SK-N-DZ (cell line): ENCODE measurements at regions not wholly inside any gene's neighbourhood (a gene's known extent, or its start where the extent isn't known, plus 50 kb on each side); places are given as distances from the start of the nearest gene placed in this dataset.

Source experiments
- DNase-seq: peaks from one replicate; pipeline ENCODE4 v3.0.0-alpha.2; 2015; ENCODE audit warnings: low spot score

GRCh38 chr14:21993070-21993469, 319.5 kb upstream of the OR4E1 start:
- DNase-seq: no peak

GRCh38 chr14:21991130-21991529, 317.5 kb upstream of the OR4E1 start:
- no peak for DNase-seq

GRCh38 chr14:21990116-21990515, 316.5 kb upstream of the OR4E1 start:
- DNase-seq: no peak

- no peak for DNase-seq
These were observed 315.5 kb upstream of the OR4E1 start for GRCh38 chr14:21989090-21989489.

- DNase-seq: no peak
These were observed 314.8 kb upstream of the OR4E1 start for GRCh38 chr14:21988413-21988812.

- DNase-seq: no peak
These were observed 314.3 kb upstream of the OR4E1 start for GRCh38 chr14:21987937-21988336.

- DNase-seq: no peak
These were observed 311.5 kb upstream of the OR4E1 start for GRCh38 chr14:21985081-21985480.

- no peak for DNase-seq
These were observed 305.3 kb upstream of the OR4E1 start for GRCh38 chr14:21978999-21979314.

GRCh38 chr14:21978184-21978998, 304.8 kb upstream of the OR4E1 start:
- DNase-seq: peak; percentile 22

GRCh38 chr14:21974741-21975140, 301.1 kb upstream of the OR4E1 start:
- no peak for DNase-seq

GRCh38 chr14:21965042-21965441, 291.4 kb upstream of the OR4E1 start:
- DNase-seq: no peak

- DNase-seq: no peak
These were observed 290.6 kb upstream of the OR4E1 start for GRCh38 chr14:21964180-21964579.

- DNase-seq: no peak
These were observed 287.0 kb upstream of the OR4E1 start for GRCh38 chr14:21960636-21961035.

GRCh38 chr14:21941885-21942284, 268.3 kb upstream of the OR4E1 start:
- no peak for DNase-seq

- DNase-seq: peak; percentile 4
These were observed 267.6 kb upstream of the OR4E1 start for GRCh38 chr14:21940887-21941856.

- DNase-seq: no peak
These were observed 266.2 kb upstream of the OR4E1 start for GRCh38 chr14:21939836-21940235.

GRCh38 chr14:21937996-21938395, 264.4 kb upstream of the OR4E1 start:
- DNase-seq: no peak

GRCh38 chr14:21933681-21934080, 260.1 kb upstream of the OR4E1 start:
- no peak for DNase-seq

- no peak for DNase-seq
These were observed 250.9 kb upstream of the OR4E1 start for GRCh38 chr14:21924479-21924878.

- DNase-seq: no peak
These were observed 250.2 kb upstream of the OR4E1 start for GRCh38 chr14:21923820-21924219.

GRCh38 chr14:21921453-21921852, 247.8 kb upstream of the OR4E1 start:
- DNase-seq: no peak

GRCh38 chr14:21917699-21918436, 244.2 kb upstream of the OR4E1 start:
- peak; percentile 22 for DNase-seq
